IMR-90 (cell line): ENCODE measurements at regions not wholly inside any gene's neighbourhood (a gene's known extent, or its start where the extent isn't known, plus 50 kb on each side); places are given as distances from the start of the nearest gene placed in this dataset.

ENCODE experiments used
- ATAC-seq: fragments of 200-7000 bp; cut with Tn5 transposase; 2 replicates; pipeline ENCODE4 v1.9.1; 2020; ENCODE audit warnings: low read depth, mild to moderate bottlenecking, moderate library complexity
- BruUV-seq: library from RNA; stranded (reverse); fragments of 400-500 nt; replicated peaks from 2 replicates; lab custom pipeline; 2021; lab: Mats Ljungman, UMichigan
- CTCF ChIA-PET: fragments of 300-600 bp; formaldehyde crosslinking; extraction: SDS; loops from one replicate; lab custom pipeline; 2021; ENCODE audit warnings: antibody characterized with exemption; lab: Yijun Ruan, JAX
- POLR2A ChIA-PET: fragments of 300-600 bp; sonication (Branson Sonifier 250); formaldehyde crosslinking; loops from one replicate; lab custom pipeline; 2022; ENCODE audit warnings: antibody characterized with exemption; ENCODE audit not compliant: unreplicated experiment; lab: Charles Lee
- DNase-seq: peaks from one replicate; pipeline ENCODE4 v3.0.0; 2013
- H2AFZ ChIP-seq: replicated peaks from 2 replicates; pipeline ENCODE3; 2013; ENCODE audit warnings: low read length, mild to moderate bottlenecking; ENCODE audit not compliant: poor library complexity
- H2AK5ac ChIP-seq: 2 replicates; pipeline ENCODE4 v1.6.1; 2013; ENCODE audit warnings: low read depth, low read length, inconsistent platforms
- H2AK9ac ChIP-seq: replicated peaks from 2 replicates; pipeline ENCODE3; 2013; ENCODE audit warnings: mild to moderate bottlenecking, low read depth, low read length, moderate library complexity; ENCODE audit not compliant: poor library complexity
- H2BK120ac ChIP-seq: 2 replicates; pipeline ENCODE4 v1.6.1; 2013; ENCODE audit warnings: low read depth, low read length, inconsistent platforms
- H2BK15ac ChIP-seq: 3 replicates; pipeline ENCODE4 v1.6.1; 2013; ENCODE audit warnings: low read depth, low read length, inconsistent platforms
- H2BK20ac ChIP-seq: 2 replicates; pipeline ENCODE4 v1.6.1; 2013; ENCODE audit warnings: low read depth, mild to moderate bottlenecking, inconsistent platforms, low read length, moderate library complexity
- H2BK5ac ChIP-seq: 2 replicates; pipeline ENCODE4 v1.6.1; 2013; ENCODE audit warnings: mild to moderate bottlenecking, low read depth, low read length, inconsistent platforms; ENCODE audit not compliant: poor library complexity, severe bottlenecking
- H3K14ac ChIP-seq: replicated peaks from 2 replicates; pipeline ENCODE4 v1.6.1; 2013; ENCODE audit warnings: low read depth, low read length, inconsistent platforms
- H3K18ac ChIP-seq: 2 replicates; pipeline ENCODE4 v1.6.1; 2013; ENCODE audit warnings: low read depth, low read length, control low read depth
- H3K23ac ChIP-seq: 2 replicates; pipeline ENCODE4 v1.6.1; 2013; ENCODE audit warnings: low read depth, low read length, inconsistent platforms
- H3K27ac ChIP-seq: 2 replicates; pipeline ENCODE4 v1.5.1; 2013; ENCODE audit warnings: mild to moderate bottlenecking, control low read depth, low read length; ENCODE audit not compliant: insufficient read depth
- H3K27me3 ChIP-seq: 2 replicates; pipeline ENCODE4 v1.6.1; 2013; ENCODE audit warnings: low read length; ENCODE audit not compliant: control insufficient read depth, insufficient read depth
- H3K36me3 ChIP-seq: 2 replicates; pipeline ENCODE4 v1.6.1; 2013; ENCODE audit warnings: low read length, mixed read lengths; ENCODE audit not compliant: control insufficient read depth, insufficient read depth
- H3K4ac ChIP-seq: 2 replicates; pipeline ENCODE4 v1.6.1; 2013; ENCODE audit warnings: low read depth, low read length, inconsistent platforms
- H3K4me1 ChIP-seq: 2 replicates; pipeline ENCODE4 v1.6.1; 2013; ENCODE audit warnings: low read length, mixed read lengths; ENCODE audit not compliant: control insufficient read depth, insufficient read depth
- H3K4me2 ChIP-seq: 2 replicates; pipeline ENCODE4 v1.6.1; 2013; ENCODE audit warnings: low read depth, mild to moderate bottlenecking, control low read depth, low read length, moderate library complexity
- H3K4me3 ChIP-seq: 2 replicates; pipeline ENCODE4 v1.5.1; 2013; ENCODE audit warnings: low read depth, mild to moderate bottlenecking, control low read depth, low read length, moderate library complexity; ENCODE audit not compliant: insufficient read depth
- H3K56ac ChIP-seq: 2 replicates; pipeline ENCODE4 v1.6.1; 2013; ENCODE audit warnings: low read length, inconsistent platforms; ENCODE audit not compliant: insufficient read depth; ENCODE audit errors: extremely low read depth
- H3K79me1 ChIP-seq, 2 experiments: 2 replicates each; pipeline ENCODE4 v1.6.1; 2013; ENCODE audit warnings: low read length in 2 of 2, inconsistent platforms in 1 of 2, low read depth in 1 of 2
- H3K9ac ChIP-seq: 2 replicates; pipeline ENCODE4 v1.6.1; 2013; ENCODE audit warnings: low read depth, low read length, control low read depth
- H3K9me1 ChIP-seq: 2 replicates; pipeline ENCODE4 v1.6.1; 2013; ENCODE audit warnings: low read length, inconsistent platforms; ENCODE audit not compliant: insufficient read depth
- H3K9me3 ChIP-seq: 2 replicates; pipeline ENCODE4 v1.6.1; 2013; ENCODE audit warnings: low read length; ENCODE audit not compliant: control insufficient read depth, insufficient read depth
- H4K20me1 ChIP-seq: 2 replicates; pipeline ENCODE4 v1.6.1; 2013; ENCODE audit warnings: low read length, inconsistent platforms; ENCODE audit not compliant: insufficient read depth
- H4K5ac ChIP-seq: 2 replicates; pipeline ENCODE4 v1.6.1; 2013; ENCODE audit warnings: mild to moderate bottlenecking, low read depth, low read length, control low read depth
- H4K8ac ChIP-seq, 2 experiments: 2 replicates each; pipeline ENCODE4 v1.6.1; 2013; ENCODE audit warnings: low read depth in 2 of 2, low read length in 2 of 2, control low read depth in 1 of 2, inconsistent platforms in 1 of 2
- H4K91ac ChIP-seq: 2 replicates; pipeline ENCODE4 v1.6.1; 2013; ENCODE audit warnings: low read depth, low read length, inconsistent platforms; ENCODE audit not compliant: insufficient read depth
- BHLHE40 ChIP-seq: fragments of 150-350 bp; IDR thresholded peaks from 2 replicates; pipeline ENCODE4 v1.6.1; 2016; ENCODE audit warnings: mild to moderate bottlenecking, low read depth, low read length
- CEBPB ChIP-seq: IDR thresholded peaks from 2 replicates; pipeline ENCODE4 v1.6.1; 2012; ENCODE audit warnings: low read depth, low read length, improper control_type of control experiment
- CHD1 ChIP-seq: IDR thresholded peaks from 2 replicates; pipeline ENCODE4 v1.6.1; 2012; ENCODE audit warnings: low read depth, low read length, improper control_type of control experiment
- CTCF ChIP-seq: conservative IDR thresholded peaks from 2 replicates; pipeline ENCODE4 v1.5.1; 2012; ENCODE audit warnings: mild to moderate bottlenecking, low read depth, low read length, improper control_type of control experiment
- FOS ChIP-seq: fragments of 150-350 bp; IDR thresholded peaks from 2 replicates; pipeline ENCODE4 v1.6.1; 2016; ENCODE audit warnings: low read depth, low read length
- MAFK ChIP-seq: IDR thresholded peaks from 2 replicates; pipeline ENCODE4 v1.6.1; 2012; ENCODE audit warnings: low read depth, low read length, improper control_type of control experiment
- MAZ ChIP-seq: IDR thresholded peaks from 2 replicates; pipeline ENCODE4 v1.6.1; 2012; ENCODE audit warnings: low read depth, mild to moderate bottlenecking, low read length, improper control_type of control experiment, moderate library complexity, borderline replicate concordance
- NFE2L2 ChIP-seq: fragments of 150-350 bp; IDR thresholded peaks from 2 replicates; pipeline ENCODE4 v1.6.1; 2016; ENCODE audit warnings: low read depth, mild to moderate bottlenecking, low read length
- RAD21 ChIP-seq: IDR thresholded peaks from 2 replicates; pipeline ENCODE4 v1.6.1; 2012; ENCODE audit warnings: low read length, improper control_type of control experiment
- RCOR1 ChIP-seq: IDR thresholded peaks from 2 replicates; pipeline ENCODE4 v1.6.1; 2012; ENCODE audit warnings: mild to moderate bottlenecking, low read length, improper control_type of control experiment; ENCODE audit not compliant: insufficient replicate concordance
- RFX5 ChIP-seq: IDR thresholded peaks from 2 replicates; pipeline ENCODE4 v1.8.0; 2012; ENCODE audit warnings: low read depth, mild to moderate bottlenecking, low read length, moderate library complexity
- SMC3 ChIP-seq: fragments of 150-350 bp; IDR thresholded peaks from 2 replicates; pipeline ENCODE4 v1.6.1; 2016; ENCODE audit warnings: low read depth, mild to moderate bottlenecking, antibody characterized with exemption, low read length, moderate library complexity
- USF2 ChIP-seq: fragments of 150-350 bp; IDR thresholded peaks from 2 replicates; pipeline ENCODE4 v1.6.1; 2017; ENCODE audit warnings: mild to moderate bottlenecking, antibody characterized with exemption, low read length, low read depth
- WGBS, 2 experiments: methylation state at CpG; one replicate each; pipeline versions ENCODE4 v1.1.5 to v1.1.7; 2013; ENCODE audit warnings: missing lambda C conversion rate in 2 of 2; ENCODE audit not compliant: insufficient read length in 1 of 2; ENCODE audit errors: extremely low coverage in 2 of 2; 5-methylcytosine and 5-hydroxymethylcytosine counted together
- dilution Hi-C: fragments of 300-500 bp; cut with HindIII; formaldehyde crosslinking; loops from one replicate; pipeline ENCODE4 v1.14.3; 2018; ENCODE audit warnings: low sequenced_read_pairs; ENCODE audit not compliant: unreplicated experiment
- in situ Hi-C: fragments of 300-500 bp; cut with MboI; formaldehyde crosslinking; loops from 3 replicates; pipeline ENCODE4 v1.14.3; 2019; ENCODE audit warnings: low sequenced_read_pairs, inconsistent platforms, mixed read lengths
- intact Hi-C: fragments of 100-400 bp; cut with micrococcal nuclease; formaldehyde crosslinking; loops from 2 replicates; pipeline ENCODE4 v1.10.0; 2022

- no peak for TF ChIP-seq CTCF
- no peak for TF ChIP-seq FOS
Observed at GRCh38 chr1:5223206-5223605, 568.8 kb downstream of the AJAP1 start (continued).

- Histone ChIP-seq H2AK5ac (no peak overlapping the region), H3K4ac (no peak overlapping the region), H4K20me1 (no peaks in the 10 kb centered on the region), H3K9me3 (peaks cover 47% of the 10 kb centered on the region), H2AFZ (no peak overlapping the region), H3K4me1 (no peaks in the 10 kb centered on the region), H2BK20ac (no peak overlapping the region), H3K9ac (no peak overlapping the region), H3K23ac (no peak overlapping the region), H4K5ac (no peak overlapping the region), H3K56ac (no peak overlapping the region), H3K4me3 (no peak overlapping the region), H3K27ac (no peak overlapping the region), H4K8ac (no peak overlapping the region), H2BK5ac (no peak overlapping the region), H3K4me2 (no peak overlapping the region), H2AK9ac (no peak overlapping the region), H2BK120ac (no peak overlapping the region), H3K9me1 (no peaks in the 10 kb centered on the region), H3K27me3 (no peaks in the 10 kb centered on the region), H3K14ac (no peak overlapping the region), H3K18ac (no peak overlapping the region), H3K79me1 (no peaks in the 10 kb centered on the region), H3K36me3 (no peaks in the 10 kb centered on the region), H4K91ac (no peak overlapping the region), H2BK15ac (no peak overlapping the region)
- dilution Hi-C loops: no loop called here
- WGBS, 2 experiments: no CpG with 5 or more reads among the region's 4 CpGs
- BruUV-seq: no TSS peak
- ATAC-seq: no peak
- CTCF ChIA-PET: no interaction called here
- TF ChIP-seq RAD21 (no peak), USF2 (no peak), NFE2L2 (no peak), RFX5 (no peak), FOS (no peak), CEBPB (no peak), SMC3 (no peak), RCOR1 (no peak), CHD1 (no peak), MAZ (no peak), MAFK (no peak), BHLHE40 (no peak)
- intact Hi-C loops: no loop called here
- POLR2A ChIA-PET: no interaction called here
- no peak for DNase-seq
- in situ Hi-C loops: no loop called here
Observed at GRCh38 chr1:5222626-5223025, 568.2 kb downstream of the AJAP1 start.
